Mammary epithelial cell (primary cell): ENCODE measurements at regions not wholly inside any gene's neighbourhood (a gene's known extent, or its start where the extent isn't known, plus 50 kb on each side); places are given as distances from the start of the nearest gene placed in this dataset.

Source experiments
- EZH2 ChIP-seq: IDR thresholded peaks from 2 replicates; pipeline ENCODE4 v1.6.1; 2012; ENCODE audit warnings: low read length, inconsistent platforms, borderline replicate concordance
- TF ChIP-seq, protein P1 (sequence below), 2 donors: IDR thresholded peaks in 1 of 2; conservative IDR thresholded peaks in 1 of 2; 2 replicates each; pipeline ENCODE4 v1.5.1; 2011 to 2012; ENCODE audit warnings: inconsistent platforms in 2 of 2, low read length in 2 of 2, mild to moderate bottlenecking in 2 of 2, control low read depth in 1 of 2, low read depth in 1 of 2; ENCODE audit not compliant: insufficient read depth in 1 of 2; ENCODE audit errors: extremely low read depth in 1 of 2

- TF ChIP-seq, protein P1, sequence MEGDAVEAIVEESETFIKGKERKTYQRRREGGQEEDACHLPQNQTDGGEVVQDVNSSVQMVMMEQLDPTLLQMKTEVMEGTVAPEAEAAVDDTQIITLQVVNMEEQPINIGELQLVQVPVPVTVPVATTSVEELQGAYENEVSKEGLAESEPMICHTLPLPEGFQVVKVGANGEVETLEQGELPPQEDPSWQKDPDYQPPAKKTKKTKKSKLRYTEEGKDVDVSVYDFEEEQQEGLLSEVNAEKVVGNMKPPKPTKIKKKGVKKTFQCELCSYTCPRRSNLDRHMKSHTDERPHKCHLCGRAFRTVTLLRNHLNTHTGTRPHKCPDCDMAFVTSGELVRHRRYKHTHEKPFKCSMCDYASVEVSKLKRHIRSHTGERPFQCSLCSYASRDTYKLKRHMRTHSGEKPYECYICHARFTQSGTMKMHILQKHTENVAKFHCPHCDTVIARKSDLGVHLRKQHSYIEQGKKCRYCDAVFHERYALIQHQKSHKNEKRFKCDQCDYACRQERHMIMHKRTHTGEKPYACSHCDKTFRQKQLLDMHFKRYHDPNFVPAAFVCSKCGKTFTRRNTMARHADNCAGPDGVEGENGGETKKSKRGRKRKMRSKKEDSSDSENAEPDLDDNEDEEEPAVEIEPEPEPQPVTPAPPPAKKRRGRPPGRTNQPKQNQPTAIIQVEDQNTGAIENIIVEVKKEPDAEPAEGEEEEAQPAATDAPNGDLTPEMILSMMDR (conservative IDR thresholded peaks at IDR 0.05 in 1 of 2, IDR thresholded peaks at IDR 0.05 in 1 of 2; ENCODE audit: extremely low read depth in 1 of 2, insufficient read depth in 1 of 2, low read depth in 1 of 2, low read length in 2 of 2) = no peak
- no peak for TF ChIP-seq EZH2
Measured at GRCh38 chr13:79710376-79710775, 229.4 kb downstream of the NDFIP2 start.
